ENCODE measurements at regions not wholly inside any gene's neighbourhood (a gene's known extent, or its start where the extent isn't known, plus 50 kb on each side); places are given as distances from the start of the nearest gene placed in this dataset.
"Not testable (repeated sequence)": the region's sequence is repeated elsewhere in the genome, so short reads cannot be mapped to it uniquely, and the experiment has no call there.

GRCh38 chr9:99497641-99498040, 275.6 kb downstream of the SEC61B start:
- no peak overlapping the region for H3K4me3 ChIP-seq (ENCODE audit: low read depth, low read length)
- H3K79me2 ChIP-seq (ENCODE audit: control insufficient read depth, insufficient read depth, low read length, unreplicated experiment) = no peaks in the 10 kb centered on the region
- H3K27ac ChIP-seq (ENCODE audit: low read depth, low read length) = no peak overlapping the region
- H2AFZ ChIP-seq (ENCODE audit: low read length, unreplicated experiment) = no peak overlapping the region
- H3K36me3 ChIP-seq (ENCODE audit: insufficient read depth, low read length) = no peaks in the 10 kb centered on the region
- peaks cover 21% of the 10 kb centered on the region; the same call in 1 of the 2 replicates for H3K27me3 ChIP-seq (ENCODE audit: insufficient read depth, low read length)
- no peaks in the 10 kb centered on the region for H3K4me1 ChIP-seq (ENCODE audit: control insufficient read depth, insufficient read depth, low read length, unreplicated experiment)

GRCh38 chr9:99498979-99499378, 276.9 kb downstream of the SEC61B start:
- not testable (repeated sequence) for H2AFZ ChIP-seq (ENCODE audit: low read length, unreplicated experiment); H3K4me1 ChIP-seq (ENCODE audit: control insufficient read depth, insufficient read depth, low read length, unreplicated experiment)

GRCh38 chr9:99505936-99506335, 283.9 kb downstream of the SEC61B start:
- Histone ChIP-seq H3K4me1 (ENCODE audit: control insufficient read depth, insufficient read depth, low read length, unreplicated experiment) (no peaks in the 10 kb centered on the region), H3K27ac (ENCODE audit: low read depth, low read length) (no peak overlapping the region), H3K27me3 (ENCODE audit: insufficient read depth, low read length) (peaks cover 38% of the 10 kb centered on the region), H2AFZ (ENCODE audit: low read length, unreplicated experiment) (no peak overlapping the region), H3K79me2 (ENCODE audit: control insufficient read depth, insufficient read depth, low read length, unreplicated experiment) (no peaks in the 10 kb centered on the region), H3K4me3 (ENCODE audit: low read depth, low read length) (no peak overlapping the region), H3K36me3 (ENCODE audit: insufficient read depth, low read length) (no peaks in the 10 kb centered on the region)

More at GRCh38 chr9:99498979-99499378, 276.9 kb downstream of the SEC61B start:
- H3K27ac ChIP-seq (ENCODE audit: low read depth, low read length); H3K4me3 ChIP-seq (ENCODE audit: low read depth, low read length); H3K36me3 ChIP-seq (ENCODE audit: insufficient read depth, low read length); H3K79me2 ChIP-seq (ENCODE audit: control insufficient read depth, insufficient read depth, low read length, unreplicated experiment): not testable (repeated sequence)
- H3K27me3 ChIP-seq (ENCODE audit: insufficient read depth, low read length) = peaks cover 16% of the 10 kb centered on the region; the same call in 1 of the 2 replicates

- no peaks in the 10 kb centered on the region for H3K4me1 ChIP-seq (ENCODE audit: control insufficient read depth, insufficient read depth, low read length, unreplicated experiment)
- H2AFZ ChIP-seq (ENCODE audit: low read length, unreplicated experiment) = no peak overlapping the region
- peaks cover 38% of the 10 kb centered on the region for H3K27me3 ChIP-seq (ENCODE audit: insufficient read depth, low read length)
- no peak overlapping the region for H3K4me3 ChIP-seq (ENCODE audit: low read depth, low read length)
- H3K27ac ChIP-seq (ENCODE audit: low read depth, low read length) = no peak overlapping the region
- H3K36me3 ChIP-seq (ENCODE audit: insufficient read depth, low read length) = no peaks in the 10 kb centered on the region
- no peaks in the 10 kb centered on the region for H3K79me2 ChIP-seq (ENCODE audit: control insufficient read depth, insufficient read depth, low read length, unreplicated experiment)
Observed at GRCh38 chr9:99506747-99507348, 284.8 kb downstream of the SEC61B start.

GRCh38 chr9:99509065-99509745, 287.1 kb downstream of the SEC61B start:
- Histone ChIP-seq H3K27ac (ENCODE audit: low read depth, low read length) (no peak overlapping the region), H3K4me3 (ENCODE audit: low read depth, low read length) (no peak overlapping the region), H3K4me1 (ENCODE audit: control insufficient read depth, insufficient read depth, low read length, unreplicated experiment) (no peaks in the 10 kb centered on the region), H3K27me3 (ENCODE audit: insufficient read depth, low read length) (peaks cover 38% of the 10 kb centered on the region), H3K79me2 (ENCODE audit: control insufficient read depth, insufficient read depth, low read length, unreplicated experiment) (no peaks in the 10 kb centered on the region), H3K36me3 (ENCODE audit: insufficient read depth, low read length) (no peaks in the 10 kb centered on the region), H2AFZ (ENCODE audit: low read length, unreplicated experiment) (no peak overlapping the region)

GRCh38 chr9:99509900-99510535, 287.9 kb downstream of the SEC61B start:
- H3K4me1 ChIP-seq (ENCODE audit: control insufficient read depth, insufficient read depth, low read length, unreplicated experiment) = no peaks in the 10 kb centered on the region
- H3K4me3 ChIP-seq (ENCODE audit: low read depth, low read length) = no peak overlapping the region
- no peak overlapping the region for H2AFZ ChIP-seq (ENCODE audit: low read length, unreplicated experiment)
- no peaks in the 10 kb centered on the region for H3K36me3 ChIP-seq (ENCODE audit: insufficient read depth, low read length)
- no peak overlapping the region for H3K27ac ChIP-seq (ENCODE audit: low read depth, low read length)
- H3K27me3 ChIP-seq (ENCODE audit: insufficient read depth, low read length) = peaks cover 38% of the 10 kb centered on the region
- H3K79me2 ChIP-seq (ENCODE audit: control insufficient read depth, insufficient read depth, low read length, unreplicated experiment) = no peaks in the 10 kb centered on the region

- H3K79me2 ChIP-seq (ENCODE audit: control insufficient read depth, insufficient read depth, low read length, unreplicated experiment) = no peaks in the 10 kb centered on the region
- peaks cover 31% of the 10 kb centered on the region for H3K27me3 ChIP-seq (ENCODE audit: insufficient read depth, low read length)
- no peaks in the 10 kb centered on the region for H3K4me1 ChIP-seq (ENCODE audit: control insufficient read depth, insufficient read depth, low read length, unreplicated experiment)
- H3K27ac ChIP-seq (ENCODE audit: low read depth, low read length) = no peak overlapping the region
- no peak overlapping the region for H3K4me3 ChIP-seq (ENCODE audit: low read depth, low read length)
- H2AFZ ChIP-seq (ENCODE audit: low read length, unreplicated experiment) = no peak overlapping the region
- no peaks in the 10 kb centered on the region for H3K36me3 ChIP-seq (ENCODE audit: insufficient read depth, low read length)
Observed at GRCh38 chr9:99511723-99512122, 289.6 kb downstream of the SEC61B start.

- Histone ChIP-seq H2AFZ (ENCODE audit: low read length, unreplicated experiment) (no peak overlapping the region), H3K27me3 (ENCODE audit: insufficient read depth, low read length) (peaks cover 21% of the 10 kb centered on the region; the same call in 1 of the 2 replicates), H3K79me2 (ENCODE audit: control insufficient read depth, insufficient read depth, low read length, unreplicated experiment) (no peaks in the 10 kb centered on the region), H3K4me1 (ENCODE audit: control insufficient read depth, insufficient read depth, low read length, unreplicated experiment) (no peaks in the 10 kb centered on the region), H3K27ac (ENCODE audit: low read depth, low read length) (no peak overlapping the region), H3K36me3 (ENCODE audit: insufficient read depth, low read length) (no peaks in the 10 kb centered on the region), H3K4me3 (ENCODE audit: low read depth, low read length) (no peak overlapping the region)
Observed at GRCh38 chr9:99513441-99514112, 291.5 kb downstream of the SEC61B start.

- Histone ChIP-seq H3K27me3 (ENCODE audit: insufficient read depth, low read length) (peaks cover 6% of the 10 kb centered on the region; the same call in 1 of the 2 replicates), H3K4me1 (ENCODE audit: control insufficient read depth, insufficient read depth, low read length, unreplicated experiment) (no peaks in the 10 kb centered on the region), H3K36me3 (ENCODE audit: insufficient read depth, low read length) (no peaks in the 10 kb centered on the region), H3K4me3 (ENCODE audit: low read depth, low read length) (no peak overlapping the region), H3K27ac (ENCODE audit: low read depth, low read length) (no peak overlapping the region), H3K79me2 (ENCODE audit: control insufficient read depth, insufficient read depth, low read length, unreplicated experiment) (no peaks in the 10 kb centered on the region), H2AFZ (ENCODE audit: low read length, unreplicated experiment) (no peak overlapping the region)
Observed at GRCh38 chr9:99515093-99515492, 293.0 kb downstream of the SEC61B start.

GRCh38 chr9:99515895-99516656, 294.0 kb downstream of the SEC61B start:
- no peaks in the 10 kb centered on the region for H3K79me2 ChIP-seq (ENCODE audit: control insufficient read depth, insufficient read depth, low read length, unreplicated experiment)
- no peak overlapping the region for H3K4me3 ChIP-seq (ENCODE audit: low read depth, low read length)
- H3K36me3 ChIP-seq (ENCODE audit: insufficient read depth, low read length) = no peaks in the 10 kb centered on the region
- H2AFZ ChIP-seq (ENCODE audit: low read length, unreplicated experiment) = no peak overlapping the region
- no peak overlapping the region for H3K27ac ChIP-seq (ENCODE audit: low read depth, low read length)
- H3K4me1 ChIP-seq (ENCODE audit: control insufficient read depth, insufficient read depth, low read length, unreplicated experiment) = no peaks in the 10 kb centered on the region
- H3K27me3 ChIP-seq (ENCODE audit: insufficient read depth, low read length) = no peaks in the 10 kb centered on the region
